ENCODE measurements at regions not wholly inside any gene's neighbourhood (a gene's known extent, or its start where the extent isn't known, plus 50 kb on each side); places are given as distances from the start of the nearest gene placed in this dataset.
"Not testable (repeated sequence)": the region's sequence is repeated elsewhere in the genome, so short reads cannot be mapped to it uniquely, and the experiment has no call there.

GRCh38 chr1:235059221-235059620 lies 69.4 kb downstream of the TOMM20 start:
- DNase-seq, result no peak

- DNase-seq, result no peak
These were observed 69.9 kb downstream of the TOMM20 start for GRCh38 chr1:235058695-235059094.

- DNase-seq, result no peak
These were observed 71.0 kb downstream of the TOMM20 start for GRCh38 chr1:235057385-235058306.

GRCh38 chr1:235056937-235057336 lies 71.7 kb downstream of the TOMM20 start:
- DNase-seq, result no peak

- DNase-seq, result no peak
These were observed 73.7 kb downstream of the TOMM20 start for GRCh38 chr1:235054936-235055335.

GRCh38 chr1:235054466-235054865 lies 74.2 kb downstream of the TOMM20 start:
- no peak for DNase-seq

- no peak for DNase-seq
These were observed 76.3 kb downstream of the TOMM20 start for GRCh38 chr1:235052067-235053008.

- DNase-seq, result no peak
These were observed 77.1 kb downstream of the TOMM20 start for GRCh38 chr1:235051521-235051920.

GRCh38 chr1:235050911-235051360 lies 77.7 kb downstream of the TOMM20 start:
- DNase-seq, result no peak

GRCh38 chr1:235049716-235050378 lies 78.8 kb downstream of the TOMM20 start:
- DNase-seq, result not testable (repeated sequence)

GRCh38 chr1:235049217-235049616 lies 79.4 kb downstream of the TOMM20 start:
- DNase-seq, result no peak

GRCh38 chr1:235047331-235047871 lies 81.2 kb downstream of the TOMM20 start:
- DNase-seq, result no peak

- DNase-seq, result no peak
These were observed 82.6 kb downstream of the TOMM20 start for GRCh38 chr1:235045921-235046601.

GRCh38 chr1:235045034-235045690 lies 83.5 kb downstream of the TOMM20 start:
- DNase-seq, result no peak

- DNase-seq, result no peak
These were observed 85.4 kb downstream of the TOMM20 start for GRCh38 chr1:235043234-235043633.

- DNase-seq, result no peak
These were observed 89.9 kb downstream of the TOMM20 start for GRCh38 chr1:235038701-235039100.

GRCh38 chr1:235035928-235036327 lies 92.7 kb downstream of the TOMM20 start:
- no peak for DNase-seq

GRCh38 chr1:235030919-235031596 lies 97.6 kb downstream of the TOMM20 start:
- DNase-seq, result no peak

- no peak for DNase-seq
These were observed 100.8 kb downstream of the TOMM20 start for GRCh38 chr1:235027862-235028250.

- no peak for DNase-seq
These were observed 101.4 kb downstream of the TOMM20 start for GRCh38 chr1:235027076-235027861.

All from hindlimb muscle (tissue), 1 donor.